Prostate gland (tissue), 2 donors: ENCODE measurements at regions not wholly inside any gene's neighbourhood (a gene's known extent, or its start where the extent isn't known, plus 50 kb on each side); places are given as distances from the start of the nearest gene placed in this dataset.

Source experiments
- DNase-seq: peaks from one replicate; pipeline ENCODE4 v3.0.0-alpha.2; 2019; ENCODE audit warnings: low spot score
- H3K27ac ChIP-seq, 2 donors: fragments of 200-600 bp; sonication (generic); 2 replicates each; pipeline ENCODE4 v1.5.1; 2017 to 2019
- H3K27me3 ChIP-seq: fragments of 200-600 bp; sonication (generic); replicated peaks from 2 replicates; pipeline ENCODE4 v1.5.1; 2019; ENCODE audit not compliant: insufficient read depth
- H3K36me3 ChIP-seq, 2 donors: fragments of 200-600 bp; sonication (generic); 1 replicate in 1 of 2; 2 replicates in 1 of 2; pipeline versions ENCODE4 v1.5.1 to v1.8.1; 2017 to 2019
- H3K4me1 ChIP-seq: fragments of 200-600 bp; sonication (generic); replicated peaks from 2 replicates; pipeline ENCODE4 v1.5.1; 2019
- H3K4me3 ChIP-seq, 2 donors: fragments of 200-600 bp; sonication (generic); 2 replicates each; pipeline ENCODE4 v1.5.1; 2017 to 2019
- H3K9me3 ChIP-seq: fragments of 200-600 bp; sonication (generic); 2 replicates; pipeline ENCODE4 v1.5.1; 2017
- POLR2A ChIP-seq: fragments of 450-650 bp; IDR thresholded peaks from one replicate; pipeline ENCODE4 v1.6.1; 2016; ENCODE audit warnings: antibody characterized with exemption, mild to moderate bottlenecking
- POLR2AphosphoS5 ChIP-seq: sonication (generic); formaldehyde crosslinking; IDR thresholded peaks from one replicate; pipeline ENCODE4 v1.6.1; 2017; ENCODE audit warnings: antibody characterized with exemption
- WGBS: methylation state at CpG from one replicate; pipeline ENCODE4 v1.1.5; 2018; 5-methylcytosine and 5-hydroxymethylcytosine counted together
- intact Hi-C: fragments of 100-400 bp; cut with DNase I; formaldehyde crosslinking; loops from one replicate; pipeline ENCODE4 v1.14.2; 2022
- TF ChIP-seq, protein P1 (sequence below), 4 experiments: fragments of 200-600 bp in 2 of 4; fragments of 450-650 bp in 2 of 4; sonication (generic) in 2 of 4; IDR thresholded peaks; 1 replicate in 3 of 4; 2 replicates in 1 of 4; pipeline ENCODE4 v1.5.1; 2016 to 2019; ENCODE audit warnings: antibody characterized with exemption in 4 of 4, mild to moderate bottlenecking in 2 of 4, moderate library complexity in 2 of 4

DNA sequence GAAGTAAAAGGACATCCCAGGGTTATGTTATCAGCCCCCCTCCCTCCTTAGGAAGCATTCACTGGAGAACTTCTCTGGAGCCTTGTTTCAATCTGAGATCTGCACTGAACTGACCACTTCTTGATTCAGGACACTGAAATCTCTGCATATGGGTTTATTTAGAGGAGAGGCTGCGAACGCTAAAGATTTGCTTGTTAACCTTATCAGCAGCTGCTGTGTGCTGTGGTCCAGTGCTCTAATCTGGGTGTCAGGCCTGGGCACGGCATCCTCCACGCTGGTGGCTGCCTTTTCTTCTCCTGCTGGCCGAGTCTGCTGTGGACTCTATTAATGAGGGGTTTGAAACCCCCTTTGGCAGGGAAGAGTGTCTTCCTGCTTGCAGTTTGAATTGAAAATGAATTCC, 1094.7 kb upstream of the TENM3 start:
- Histone ChIP-seq H3K4me3 (no peak overlapping the region), H3K9me3 (no peaks in the 10 kb centered on the region), H3K4me1 (no peaks in the 10 kb centered on the region), H3K27ac (no peak overlapping the region), H3K36me3 (no peaks in the 10 kb centered on the region), H3K27me3 (no peaks in the 10 kb centered on the region)
- no peak for DNase-seq
- TF ChIP-seq POLR2AphosphoS5 (no peak), POLR2A (no peak)
- TF ChIP-seq, protein P1, sequence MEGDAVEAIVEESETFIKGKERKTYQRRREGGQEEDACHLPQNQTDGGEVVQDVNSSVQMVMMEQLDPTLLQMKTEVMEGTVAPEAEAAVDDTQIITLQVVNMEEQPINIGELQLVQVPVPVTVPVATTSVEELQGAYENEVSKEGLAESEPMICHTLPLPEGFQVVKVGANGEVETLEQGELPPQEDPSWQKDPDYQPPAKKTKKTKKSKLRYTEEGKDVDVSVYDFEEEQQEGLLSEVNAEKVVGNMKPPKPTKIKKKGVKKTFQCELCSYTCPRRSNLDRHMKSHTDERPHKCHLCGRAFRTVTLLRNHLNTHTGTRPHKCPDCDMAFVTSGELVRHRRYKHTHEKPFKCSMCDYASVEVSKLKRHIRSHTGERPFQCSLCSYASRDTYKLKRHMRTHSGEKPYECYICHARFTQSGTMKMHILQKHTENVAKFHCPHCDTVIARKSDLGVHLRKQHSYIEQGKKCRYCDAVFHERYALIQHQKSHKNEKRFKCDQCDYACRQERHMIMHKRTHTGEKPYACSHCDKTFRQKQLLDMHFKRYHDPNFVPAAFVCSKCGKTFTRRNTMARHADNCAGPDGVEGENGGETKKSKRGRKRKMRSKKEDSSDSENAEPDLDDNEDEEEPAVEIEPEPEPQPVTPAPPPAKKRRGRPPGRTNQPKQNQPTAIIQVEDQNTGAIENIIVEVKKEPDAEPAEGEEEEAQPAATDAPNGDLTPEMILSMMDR (IDR thresholded peaks at IDR 0.05) = no peak
- intact Hi-C loops = loop anchor here (10.0 kb wide), 1 partner anchor 386 kb away; no protein-coding TSS in a partner anchor
- WGBS = 64% methylated on average over 5 of the region's 5 CpGs

DNA sequence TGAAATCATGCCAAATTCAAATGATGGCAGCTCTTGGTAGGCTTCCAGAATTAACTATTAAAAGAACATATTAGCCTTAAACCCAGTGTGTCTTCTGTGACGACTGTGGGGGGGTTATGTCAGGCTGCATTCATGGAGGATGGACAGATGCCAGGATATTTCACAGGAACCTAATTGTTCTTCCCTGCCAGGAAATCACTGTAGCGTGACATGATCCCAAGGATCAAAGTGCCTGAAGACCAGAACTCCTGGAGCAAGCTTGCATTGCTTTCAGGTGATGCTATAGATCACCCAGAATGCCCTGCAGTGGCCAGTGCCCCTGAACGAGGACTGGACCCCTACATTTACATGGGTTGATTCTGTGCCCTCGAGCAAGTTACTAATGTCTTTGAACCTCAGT, 1093.0 kb upstream of the TENM3 start:
- Histone ChIP-seq H3K36me3 (no peaks in the 10 kb centered on the region), H3K27me3 (no peaks in the 10 kb centered on the region), H3K4me3 (no peak overlapping the region), H3K9me3 (no peaks in the 10 kb centered on the region), H3K4me1 (no peaks in the 10 kb centered on the region), H3K27ac (no peak overlapping the region)
- WGBS = 43% methylated on average over 4 of the region's 4 CpGs
- no peak for DNase-seq
- intact Hi-C loops = no loop called here
- TF ChIP-seq, protein P1 (IDR thresholded peaks at IDR 0.05) = no peak
- TF ChIP-seq POLR2AphosphoS5 = no peak
- TF ChIP-seq POLR2A = no peak

DNA sequence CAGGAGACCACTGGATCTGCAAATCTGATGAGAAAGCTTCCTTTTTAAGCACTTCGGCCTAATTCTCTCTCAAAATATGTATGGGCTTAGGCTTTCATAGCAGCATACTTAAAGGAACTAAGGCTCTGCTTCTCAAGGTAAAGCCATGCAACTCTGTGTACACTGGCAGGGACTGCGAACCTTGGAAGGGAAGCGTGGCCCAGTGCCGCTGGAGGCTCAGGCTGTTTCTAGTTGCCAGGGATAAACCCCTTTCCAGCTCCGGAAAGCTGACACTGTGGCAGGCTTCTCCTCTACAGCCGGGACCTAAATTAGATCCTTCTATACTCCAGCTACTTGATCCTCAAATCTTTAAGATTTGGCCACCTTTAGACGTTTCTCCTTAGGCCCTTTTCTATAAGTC, 1091.3 kb upstream of the TENM3 start:
- no peak for DNase-seq
- 83% methylated on average over 7 of the region's 7 CpGs for WGBS
- intact Hi-C loops = no loop called here

DNA sequence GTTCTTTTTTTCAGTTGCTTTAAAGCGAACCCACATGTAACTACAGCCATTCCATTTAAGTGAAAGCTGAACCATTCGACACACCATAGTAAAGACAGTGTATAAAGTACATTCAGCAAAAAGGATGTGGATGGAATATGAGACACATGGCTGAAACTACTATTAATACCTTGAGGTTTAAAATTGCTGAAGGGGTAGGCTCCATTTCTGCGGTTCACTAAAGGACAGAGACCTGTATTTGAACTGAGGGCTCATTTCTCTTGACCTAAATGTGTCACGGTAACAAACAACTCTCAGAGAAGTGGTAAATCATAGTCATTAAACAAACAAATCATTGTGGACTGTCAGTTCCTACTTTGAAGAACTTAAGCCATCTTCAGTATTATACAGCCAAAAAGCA, 1085.6 kb upstream of the TENM3 start:
- intact Hi-C loops = no loop called here
- no peaks in the 10 kb centered on the region for H3K27me3 ChIP-seq
- 52% methylated on average over 4 of the region's 4 CpGs for WGBS
- no peaks in the 10 kb centered on the region for H3K36me3 ChIP-seq
- no peaks in the 10 kb centered on the region for H3K4me1 ChIP-seq
- TF ChIP-seq, protein P1 (IDR thresholded peaks at IDR 0.05) = no peak
- no peaks in the 10 kb centered on the region for H3K9me3 ChIP-seq
- DNase-seq = no peak
- no peak overlapping the region for H3K4me3 ChIP-seq
- H3K27ac ChIP-seq = no peak overlapping the region

More for the DNA sequence above, 1091.3 kb upstream of the TENM3 start:
- Histone ChIP-seq H3K27me3 (no peaks in the 10 kb centered on the region), H3K27ac (no peak overlapping the region), H3K4me1 (no peaks in the 10 kb centered on the region), H3K4me3 (no peak overlapping the region), H3K9me3 (no peaks in the 10 kb centered on the region), H3K36me3 (no peaks in the 10 kb centered on the region)
- TF ChIP-seq POLR2AphosphoS5 (no peak), POLR2A (no peak)
- TF ChIP-seq, protein P1 (IDR thresholded peaks at IDR 0.05) = no peak

DNA sequence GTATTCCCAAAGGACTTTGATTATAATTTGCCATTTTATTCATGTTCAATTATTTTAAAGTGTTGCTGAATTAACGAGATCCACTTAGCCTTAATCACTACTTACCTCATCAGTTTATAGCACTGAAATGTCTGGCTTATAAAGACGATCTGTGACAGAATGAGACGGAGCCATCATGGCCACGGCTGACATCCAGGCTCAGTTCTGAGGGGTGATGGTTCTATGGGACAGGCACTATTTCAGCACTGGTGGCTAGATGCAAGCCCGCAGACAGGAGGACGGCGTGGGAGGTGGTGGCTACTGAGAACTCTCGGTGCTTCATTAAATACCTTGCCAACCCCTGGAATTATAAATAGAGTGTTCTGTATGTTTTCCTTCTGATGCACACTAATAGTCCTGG, 1084.2 kb upstream of the TENM3 start:
- intact Hi-C loops = no loop called here
- no peak overlapping the region for H3K4me3 ChIP-seq
- TF ChIP-seq, protein P1 (IDR thresholded peaks at IDR 0.05) = no peak
- no peak for TF ChIP-seq POLR2AphosphoS5
- no peak for TF ChIP-seq POLR2A

More for the DNA sequence above, 1084.2 kb upstream of the TENM3 start:
- Histone ChIP-seq H3K36me3 (no peaks in the 10 kb centered on the region), H3K27me3 (no peaks in the 10 kb centered on the region), H3K27ac (no peak overlapping the region), H3K4me1 (no peaks in the 10 kb centered on the region), H3K9me3 (no peaks in the 10 kb centered on the region)
- WGBS = 74% methylated on average over 8 of the region's 8 CpGs
- DNase-seq = no peak
